OCI-LY1 (cell line): ENCODE measurements at regions not wholly inside any gene's neighbourhood (a gene's known extent, or its start where the extent isn't known, plus 50 kb on each side); places are given as distances from the start of the nearest gene placed in this dataset.
"Not testable (repeated sequence)": the region's sequence is repeated elsewhere in the genome, so short reads cannot be mapped to it uniquely, and the experiment has no call there.

Experiments
- H2AFZ ChIP-seq: fragments of 200-600 bp; sonication (generic), shearing (Covaris generic); 2 replicates; pipeline ENCODE4 v1.6.0; 2014; ENCODE audit warnings: antibody characterized with exemption, mild to moderate bottlenecking, low read length
- H3F3A ChIP-seq: fragments of 200-600 bp; sonication (generic), shearing (Covaris generic); 2 replicates; pipeline ENCODE4 v1.6.0; 2014; ENCODE audit warnings: mild to moderate bottlenecking, antibody characterized with exemption, low read length, moderate library complexity; ENCODE audit not compliant: insufficient read depth
- H3K27ac ChIP-seq: fragments of 200-600 bp; sonication (generic); 2 replicates; pipeline ENCODE4 v1.5.1; 2014; ENCODE audit warnings: low read length, mixed run types, mild to moderate bottlenecking, low read depth; ENCODE audit not compliant: poor library complexity, severe bottlenecking
- H3K27me3 ChIP-seq: fragments of 200-600 bp; sonication (generic); 2 replicates; pipeline ENCODE4 v1.6.0; 2014; ENCODE audit warnings: antibody characterized with exemption, mild to moderate bottlenecking, low read length, moderate library complexity; ENCODE audit not compliant: insufficient read depth
- H3K36me3 ChIP-seq: fragments of 200-600 bp; sonication (generic); 2 replicates; pipeline ENCODE4 v1.6.1; 2014; ENCODE audit warnings: mild to moderate bottlenecking, antibody characterized with exemption, low read length, moderate library complexity, mixed read lengths; ENCODE audit not compliant: insufficient read depth
- H3K4me1 ChIP-seq: fragments of 200-600 bp; sonication (generic); 2 replicates; pipeline ENCODE4 v1.5.1; 2014; ENCODE audit warnings: mild to moderate bottlenecking, low read length, moderate library complexity; ENCODE audit not compliant: insufficient read depth, severe bottlenecking
- H3K4me2 ChIP-seq: fragments of 200-600 bp; sonication (generic), shearing (Covaris generic); 2 replicates; pipeline ENCODE4 v1.6.1; 2014; ENCODE audit warnings: low read length
- H3K4me3 ChIP-seq: fragments of 200-600 bp; sonication (generic); 2 replicates; pipeline ENCODE4 v1.5.1; 2014; ENCODE audit warnings: low read length, low read depth, mild to moderate bottlenecking, mixed read lengths; ENCODE audit not compliant: poor library complexity, severe bottlenecking
- H3K79me2 ChIP-seq: fragments of 200-600 bp; shearing (Covaris generic); 2 replicates; pipeline ENCODE4 v1.6.1; 2016; ENCODE audit warnings: mixed run types, low read length, mixed read lengths; ENCODE audit not compliant: insufficient read depth
- H3K9ac ChIP-seq: fragments of 200-600 bp; sonication (generic), shearing (Covaris generic); 2 replicates; pipeline ENCODE4 v1.6.1; 2014; ENCODE audit warnings: mild to moderate bottlenecking, low read length, mixed read lengths
- H3K9me2 ChIP-seq: fragments of 200-600 bp; sonication (generic), shearing (Covaris generic); 2 replicates; pipeline ENCODE4 v1.6.1; 2014; ENCODE audit warnings: low read depth, mild to moderate bottlenecking, low read length, mixed read lengths
- H3K9me3 ChIP-seq: fragments of 200-600 bp; shearing (Covaris generic); 2 replicates; pipeline ENCODE4 v1.6.1; 2014; ENCODE audit warnings: low read length, mixed read lengths
- H4K20me1 ChIP-seq: fragments of 200-600 bp; sonication (generic), shearing (Covaris generic); 2 replicates; pipeline ENCODE4 v1.6.0; 2016; ENCODE audit warnings: mild to moderate bottlenecking, low read length; ENCODE audit not compliant: insufficient read depth
- CTCF ChIP-seq: fragments of 200-600 bp; sonication (generic), shearing (Covaris generic); IDR thresholded peaks from 2 replicates; pipeline ENCODE4 v1.5.1; 2017; ENCODE audit warnings: mild to moderate bottlenecking, antibody characterized with exemption, low read length, moderate library complexity, mixed read lengths
- EZH2 ChIP-seq: fragments of 200-600 bp; sonication (generic), shearing (Covaris generic); IDR thresholded peaks from 2 replicates; pipeline ENCODE4 v1.8.0; 2017; ENCODE audit warnings: borderline replicate concordance, mixed run types, mild to moderate bottlenecking, antibody characterized with exemption, low read length, moderate library complexity, mixed read lengths

- H3K4me2 ChIP-seq, H3K4me3 ChIP-seq, H3K79me2 ChIP-seq, H4K20me1 ChIP-seq, H2AFZ ChIP-seq, H3K36me3 ChIP-seq, H3F3A ChIP-seq, H3K9ac ChIP-seq, H3K4me1 ChIP-seq, H3K27me3 ChIP-seq, H3K9me3 ChIP-seq, H3K9me2 ChIP-seq, H3K27ac ChIP-seq: not testable (repeated sequence)
These were observed 3906.8 kb upstream of the OR11H1 start for GRCh38 chr22:11620921-11621762.

DNA sequence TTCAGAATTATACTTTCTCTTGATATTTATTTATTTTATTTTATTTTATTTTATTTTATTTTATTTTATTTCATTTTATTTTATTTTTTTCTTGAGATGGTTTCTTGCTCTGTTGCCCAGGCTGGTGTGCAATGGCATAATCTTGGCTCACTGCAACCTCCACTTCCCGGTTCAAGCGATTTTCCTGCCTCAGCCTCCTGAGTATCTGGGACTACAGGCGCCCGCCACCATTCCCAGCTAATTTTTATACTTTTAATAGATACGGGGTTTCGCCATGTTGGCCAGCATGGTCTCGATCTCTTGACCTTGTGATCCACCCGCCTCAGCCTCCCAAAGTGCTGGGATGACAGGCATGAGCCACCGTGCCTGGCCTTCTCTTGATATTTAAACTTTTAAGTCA, 3905.2 kb upstream of the OR11H1 start:
- not testable (repeated sequence) for H3F3A ChIP-seq, H4K20me1 ChIP-seq, H3K79me2 ChIP-seq, H3K27me3 ChIP-seq, H3K27ac ChIP-seq, H3K4me3 ChIP-seq, H3K9me2 ChIP-seq, H3K9ac ChIP-seq, H3K36me3 ChIP-seq, H3K4me2 ChIP-seq, H3K9me3 ChIP-seq, H2AFZ ChIP-seq, H3K4me1 ChIP-seq

DNA sequence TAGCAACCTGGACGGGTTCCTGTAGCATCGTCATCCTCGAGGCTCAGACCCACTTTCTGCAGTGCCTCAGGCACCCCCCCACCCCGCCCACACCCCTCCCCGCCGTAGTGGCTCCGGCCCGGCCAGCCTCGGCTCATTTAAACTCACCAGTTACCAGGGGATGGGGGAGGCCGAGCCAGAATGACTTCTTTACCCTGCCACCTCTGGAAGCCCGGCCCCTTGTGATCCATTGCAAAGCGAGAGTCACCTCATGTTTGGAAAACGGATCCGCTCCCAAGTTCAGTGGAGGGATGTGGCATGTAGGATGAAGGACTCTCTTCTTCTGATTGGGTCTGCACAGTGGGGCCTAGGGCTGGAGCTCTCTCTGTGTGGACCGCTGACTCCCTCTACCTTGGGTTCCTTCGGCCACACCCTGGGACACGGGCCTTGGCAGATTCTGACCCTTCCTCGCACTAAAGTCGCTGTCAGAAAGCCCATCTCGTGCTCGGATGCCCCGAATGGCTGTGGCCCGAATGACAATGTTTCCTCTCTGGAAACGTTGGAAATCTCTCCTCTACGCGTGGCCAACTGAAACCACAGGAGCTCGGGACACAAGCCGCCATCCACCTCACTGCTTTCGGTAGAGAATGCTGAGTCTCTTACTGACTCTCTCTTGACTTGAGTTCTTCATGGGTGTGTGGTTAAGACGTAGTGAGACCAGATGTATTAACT, 3902.1 kb upstream of the OR11H1 start:
- not testable (repeated sequence) for H3K36me3 ChIP-seq, H3K79me2 ChIP-seq, H3K4me2 ChIP-seq, H2AFZ ChIP-seq, H3K9ac ChIP-seq, H3F3A ChIP-seq, H3K27me3 ChIP-seq, H3K9me2 ChIP-seq, H3K4me1 ChIP-seq, H3K9me3 ChIP-seq, H4K20me1 ChIP-seq, H3K4me3 ChIP-seq, H3K27ac ChIP-seq

DNA sequence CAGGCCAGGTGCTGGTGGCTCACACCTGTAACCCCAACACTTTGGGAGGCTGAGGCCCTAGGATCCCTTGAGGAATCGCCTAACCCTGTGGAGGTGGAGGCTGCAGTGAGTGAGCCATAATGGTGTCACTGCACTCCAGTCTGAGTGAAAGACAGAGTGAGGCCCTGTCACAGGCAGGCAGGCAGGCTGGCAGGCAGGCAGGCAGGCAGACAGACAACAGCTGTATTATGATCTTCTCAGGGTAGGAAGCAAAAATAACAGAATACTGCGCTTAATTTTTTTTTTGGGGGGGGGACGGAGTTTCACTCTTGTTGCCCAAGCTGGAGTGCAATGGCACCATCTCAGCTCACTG, 3901.6 kb upstream of the OR11H1 start:
- H3K27me3 ChIP-seq, result no peaks in the 10 kb centered on the region
- H3K4me1 ChIP-seq, result no peaks in the 10 kb centered on the region
- H3K27ac ChIP-seq, result no peak overlapping the region
- no peak overlapping the region for H3K4me2 ChIP-seq
- no peaks in the 10 kb centered on the region for H3K79me2 ChIP-seq
- H3K9me3 ChIP-seq, result peaks cover 7% of the 10 kb centered on the region; the same call in 1 of the 2 replicates
- H3F3A ChIP-seq, result no peaks in the 10 kb centered on the region
- H3K9ac ChIP-seq, result no peak overlapping the region
- no peaks in the 10 kb centered on the region for H4K20me1 ChIP-seq
- TF ChIP-seq CTCF (no peak), EZH2 (no peak)
- no peaks in the 10 kb centered on the region for H3K9me2 ChIP-seq
- no peak overlapping the region for H2AFZ ChIP-seq
- H3K36me3 ChIP-seq, result no peaks in the 10 kb centered on the region
- no peak overlapping the region for H3K4me3 ChIP-seq

GRCh38 chr22:11627036-11627435, 3901.0 kb upstream of the OR11H1 start:
- H3K9ac ChIP-seq, H2AFZ ChIP-seq, H3K27me3 ChIP-seq, H3K4me3 ChIP-seq, H3K36me3 ChIP-seq, H3K79me2 ChIP-seq, H3K27ac ChIP-seq, H4K20me1 ChIP-seq, H3K9me2 ChIP-seq, H3K4me1 ChIP-seq, H3F3A ChIP-seq, H3K9me3 ChIP-seq, H3K4me2 ChIP-seq: not testable (repeated sequence)
